Putamen (tissue), 1 donor: ENCODE measurements at regions not wholly inside any gene's neighbourhood (a gene's known extent, or its start where the extent isn't known, plus 50 kb on each side); places are given as distances from the start of the nearest gene placed in this dataset.
"Not testable (repeated sequence)": the region's sequence is repeated elsewhere in the genome, so short reads cannot be mapped to it uniquely, and the experiment has no call there.

Experiments
- DNase-seq: peaks from one replicate; pipeline ENCODE4 v3.0.0-alpha.2; 2016; ENCODE audit warnings: low spot score

DNA sequence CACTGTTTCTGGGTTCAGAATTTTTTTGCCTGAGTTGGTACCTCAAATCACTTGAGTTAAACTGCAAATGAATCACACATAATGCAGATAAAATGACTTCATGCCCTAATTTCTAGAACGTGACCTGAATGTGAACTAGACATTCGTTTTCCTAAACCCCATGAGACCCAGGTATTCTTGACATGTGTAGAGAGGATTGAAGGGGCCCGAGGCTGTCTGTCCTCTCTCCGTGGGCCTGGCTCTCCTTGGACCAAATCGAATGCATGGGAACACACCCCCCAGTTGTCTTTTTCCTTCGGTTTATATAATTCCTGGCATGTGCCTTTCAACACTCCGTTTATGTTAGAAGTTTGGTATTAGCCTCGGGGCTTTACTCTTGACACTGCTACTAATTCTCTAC is 262.4 kb upstream of the PLGLB2 start:
- DNase-seq, result not testable (repeated sequence)

DNA sequence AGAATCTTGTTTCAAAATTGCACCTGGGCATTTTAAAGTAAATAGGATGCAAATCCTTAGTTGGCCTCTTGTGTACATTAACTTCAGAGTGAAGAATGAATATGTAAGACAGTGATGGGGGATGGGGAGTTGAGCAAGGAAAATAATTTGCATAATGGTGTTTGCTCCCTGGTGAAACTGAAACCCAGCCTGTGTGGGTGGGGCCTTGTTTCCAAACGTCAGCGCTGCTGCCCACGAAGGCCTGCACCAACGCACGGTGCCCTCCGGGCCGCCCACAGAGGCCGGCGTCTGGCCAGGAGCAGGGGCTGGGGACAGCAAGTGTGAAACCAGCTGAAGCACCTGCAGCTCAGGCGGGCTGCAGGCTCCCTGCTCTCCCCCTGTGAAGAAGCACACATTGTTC is 262.0 kb upstream of the PLGLB2 start:
- not testable (repeated sequence) for DNase-seq

DNA sequence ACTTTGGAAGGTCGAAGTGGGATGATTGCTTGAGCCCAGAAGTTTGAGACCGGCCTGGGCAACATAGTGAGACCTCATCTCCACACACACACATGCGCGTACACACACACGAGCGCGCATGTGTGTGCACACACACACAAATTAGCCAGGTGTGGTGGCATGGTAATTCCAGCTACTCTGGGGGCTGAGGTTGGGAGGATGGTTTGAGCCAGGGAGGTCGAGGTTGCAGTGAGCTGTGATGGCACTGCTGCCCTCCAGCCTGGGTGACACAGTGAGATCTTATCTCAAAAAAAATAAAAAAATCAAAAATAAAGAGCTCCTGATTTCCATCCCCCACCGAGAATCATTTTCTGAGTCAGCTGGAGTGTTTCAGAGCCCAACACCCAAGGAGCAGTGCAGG is 261.5 kb upstream of the PLGLB2 start:
- not testable (repeated sequence) for DNase-seq

DNA sequence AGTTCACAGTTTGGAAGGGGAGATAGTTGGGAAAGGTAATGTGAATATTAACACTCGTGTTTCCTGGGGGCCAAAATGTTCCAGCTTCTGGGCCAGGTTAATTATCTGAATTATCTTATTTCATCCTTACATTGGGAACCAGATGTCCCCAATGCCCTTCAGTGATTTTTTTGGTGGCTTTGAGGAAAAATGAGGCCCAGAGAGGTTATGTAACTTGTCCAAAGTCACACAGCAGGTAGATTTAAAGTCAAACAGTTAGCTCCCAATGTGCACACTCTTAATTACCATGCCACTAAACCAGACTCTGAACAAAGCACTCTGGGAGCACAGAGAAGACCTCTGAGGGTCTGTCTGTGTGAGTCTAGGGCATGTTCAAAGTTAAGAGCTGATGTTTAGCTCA is 259.9 kb upstream of the PLGLB2 start:
- DNase-seq, result not testable (repeated sequence)

DNA sequence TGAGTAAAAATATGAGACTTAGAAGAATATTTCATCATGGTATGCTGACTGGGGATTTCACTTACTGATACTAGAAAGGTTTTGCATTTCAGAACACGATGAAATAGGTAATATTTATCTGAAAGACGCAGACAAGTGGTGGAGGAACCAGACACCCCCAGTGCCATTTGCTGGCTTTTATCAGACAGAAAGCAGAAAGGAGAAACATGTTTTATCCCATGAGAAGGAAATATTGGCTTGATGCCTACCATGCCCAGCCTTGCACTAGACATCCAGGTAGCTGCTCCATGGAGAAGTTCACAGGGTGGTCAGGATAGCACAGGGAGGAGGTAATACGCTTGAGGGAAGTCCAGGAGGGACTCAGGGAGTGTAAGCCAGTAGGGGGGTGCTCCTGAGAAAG is 258.9 kb upstream of the PLGLB2 start:
- not testable (repeated sequence) for DNase-seq

DNA sequence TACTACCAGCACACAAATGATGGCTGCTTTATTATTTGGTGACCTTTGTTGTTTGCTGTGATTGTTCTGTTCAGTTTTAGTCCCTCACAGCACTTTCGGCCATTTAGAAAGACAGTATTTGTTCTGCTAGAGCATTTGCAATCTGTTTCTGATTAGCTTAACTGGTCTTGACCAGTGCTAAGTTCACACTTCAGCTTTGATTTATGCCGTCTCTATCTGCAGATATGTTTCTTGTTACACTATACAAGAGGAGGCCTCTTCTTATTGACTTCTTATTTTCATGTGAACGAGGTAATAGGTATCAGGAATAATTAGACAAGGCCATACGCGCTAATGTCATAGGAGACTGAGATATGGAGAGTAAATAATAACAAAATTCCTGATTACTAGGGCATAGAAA is 253.0 kb upstream of the PLGLB2 start:
- DNase-seq, result not testable (repeated sequence)

DNA sequence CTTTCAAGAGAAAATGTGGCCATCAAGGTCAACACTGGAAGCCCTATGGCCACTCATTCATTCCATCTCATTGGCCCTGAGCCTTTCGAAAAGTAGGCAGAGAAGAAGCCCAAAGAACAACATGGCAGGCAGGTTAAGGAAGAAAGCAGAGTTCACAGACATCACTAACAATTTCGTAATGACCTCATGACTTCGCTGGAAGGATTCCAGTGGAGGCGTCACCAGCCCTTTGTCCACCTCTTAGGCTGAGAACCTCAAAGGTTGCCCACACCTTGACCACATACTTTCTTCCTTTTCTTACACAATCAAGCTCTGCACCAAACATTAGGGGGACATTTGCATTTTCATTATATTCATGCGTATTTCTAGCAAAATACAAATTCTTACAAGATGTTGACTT is 252.4 kb upstream of the PLGLB2 start:
- not testable (repeated sequence) for DNase-seq

DNA sequence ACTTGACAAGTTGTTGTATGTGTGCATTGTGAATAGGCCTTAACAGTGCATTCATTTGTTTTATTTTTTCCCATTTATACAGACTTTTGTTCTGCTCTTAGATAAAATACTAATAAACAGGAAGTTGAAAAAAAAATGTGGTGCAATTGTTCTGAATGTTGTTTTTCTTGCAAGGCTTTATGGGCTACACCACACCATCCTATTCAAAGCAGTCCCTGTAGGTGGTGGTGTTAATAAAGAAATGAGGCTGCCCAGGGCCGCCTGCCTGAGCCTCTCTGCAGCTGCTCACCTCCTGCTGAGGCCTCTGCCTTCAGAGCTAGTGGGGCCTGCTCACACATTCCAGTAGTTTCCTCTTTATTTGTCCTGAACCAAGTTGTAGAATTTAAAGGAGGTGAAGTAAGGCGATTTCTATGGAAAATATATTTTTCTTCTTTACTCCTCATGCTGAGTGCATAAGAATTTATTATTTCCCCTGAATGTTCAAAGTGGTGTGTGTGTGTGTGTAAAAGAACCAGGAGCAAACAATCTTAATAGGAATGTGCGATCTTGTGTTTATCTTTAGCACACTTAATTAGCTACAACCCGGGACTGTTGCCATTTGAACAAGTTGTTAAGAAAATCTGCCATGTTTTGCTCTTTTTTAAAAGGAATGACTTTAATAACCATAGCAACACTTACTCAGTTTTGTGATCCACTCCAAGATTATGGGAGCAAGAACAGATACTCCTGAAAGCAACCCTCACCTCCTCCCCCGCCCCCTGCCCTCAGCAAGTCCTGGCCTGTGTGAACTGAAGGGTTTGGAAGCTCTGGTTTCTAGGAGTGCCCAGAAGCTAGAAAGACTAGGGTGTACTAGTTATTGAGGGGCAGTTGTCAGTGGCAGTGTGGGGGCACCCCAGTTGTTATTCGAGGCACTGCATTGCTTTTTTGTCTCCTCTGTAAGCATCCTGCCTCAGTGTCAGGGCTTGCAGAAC is 251.6 kb upstream of the PLGLB2 start:
- DNase-seq, result not testable (repeated sequence)

DNA sequence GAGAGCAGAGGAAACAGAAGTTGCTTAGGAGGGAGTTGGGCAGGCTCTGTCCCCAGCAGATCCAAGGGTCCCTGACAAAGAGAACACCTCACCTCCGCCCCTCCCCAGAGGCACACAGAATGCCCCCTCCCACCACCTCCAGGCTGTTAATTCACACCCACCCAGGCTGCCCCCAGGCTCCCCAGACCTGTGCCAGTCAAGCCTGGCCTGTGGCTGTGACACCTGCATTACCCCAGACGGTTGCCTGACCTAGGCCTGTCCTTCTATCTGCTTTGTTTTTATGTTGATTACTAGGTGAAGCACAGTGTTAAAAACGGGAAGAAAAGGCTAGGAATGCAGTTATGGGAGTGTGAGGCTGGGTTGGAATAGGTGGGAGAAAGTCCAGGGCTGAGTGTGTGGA is 250.8 kb upstream of the PLGLB2 start:
- not testable (repeated sequence) for DNase-seq

DNA sequence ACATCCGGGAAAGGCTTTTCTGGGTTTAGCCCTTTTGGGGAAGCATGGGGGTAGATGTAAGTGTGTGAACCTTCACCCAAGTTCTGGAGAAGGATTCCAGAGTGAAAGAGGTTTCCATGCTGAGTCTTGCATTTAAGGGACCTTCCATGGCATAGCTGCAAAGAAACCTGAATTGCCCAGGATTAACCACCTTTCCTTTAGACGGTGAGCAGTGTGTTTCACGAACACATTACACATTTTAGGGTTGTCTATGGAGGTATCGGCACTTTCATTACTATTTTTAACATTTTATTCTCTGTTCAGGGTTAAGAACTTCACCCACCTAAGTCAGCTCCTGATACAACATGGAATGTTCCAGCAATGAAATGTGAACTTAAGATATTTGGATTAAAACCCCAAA is 250.2 kb upstream of the PLGLB2 start:
- not testable (repeated sequence) for DNase-seq

DNA sequence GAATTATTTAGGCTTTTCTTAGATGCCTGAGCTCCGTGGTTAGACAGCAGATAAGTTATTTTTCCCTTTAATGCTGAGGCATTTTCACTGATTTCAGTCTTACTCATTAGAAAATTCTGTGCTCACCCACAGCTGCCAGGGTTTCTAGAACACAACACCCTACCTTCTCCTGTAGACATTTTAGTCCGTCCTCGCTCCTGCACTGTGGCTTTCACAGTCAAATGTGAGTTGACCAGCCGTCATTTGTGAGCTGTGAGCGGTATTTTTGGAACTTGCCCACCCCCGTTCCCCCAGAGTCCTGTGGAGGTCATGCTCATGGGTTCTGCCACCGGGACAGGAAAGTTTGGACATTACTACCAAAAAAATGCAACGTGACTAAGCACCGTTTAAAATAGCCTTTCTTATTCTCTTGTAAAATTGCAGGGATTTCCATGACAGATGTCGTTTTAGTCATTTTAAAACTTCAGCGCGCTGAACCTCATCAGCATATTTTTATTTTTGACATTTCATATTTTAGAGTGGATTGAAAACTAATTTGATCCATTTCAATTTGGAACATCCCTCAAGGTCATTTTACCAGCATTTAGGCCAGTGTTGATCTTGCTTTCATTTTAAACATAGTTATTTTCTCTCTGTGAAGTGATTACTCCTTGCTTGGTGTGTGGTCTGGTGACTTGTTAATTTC is 249.6 kb upstream of the PLGLB2 start:
- DNase-seq, result not testable (repeated sequence)

DNA sequence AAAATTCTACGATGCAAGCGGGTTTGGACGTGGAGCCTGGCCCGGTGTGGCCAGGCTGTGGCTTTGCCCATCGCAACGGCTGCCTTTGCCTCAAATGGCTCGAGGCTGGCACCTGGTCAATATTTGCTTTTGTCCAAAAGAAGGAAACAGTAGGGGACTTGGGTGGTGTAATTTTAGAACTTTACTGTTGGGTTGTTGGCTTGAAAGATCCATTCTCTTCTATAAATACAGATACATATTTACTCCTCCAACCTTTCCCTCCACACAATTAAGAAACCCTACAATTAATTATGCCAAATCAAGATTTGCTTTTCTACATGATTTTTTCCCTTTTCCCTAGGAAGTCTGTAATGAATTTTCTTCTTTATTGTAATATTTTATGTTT is 249.0 kb upstream of the PLGLB2 start:
- not testable (repeated sequence) for DNase-seq

DNA sequence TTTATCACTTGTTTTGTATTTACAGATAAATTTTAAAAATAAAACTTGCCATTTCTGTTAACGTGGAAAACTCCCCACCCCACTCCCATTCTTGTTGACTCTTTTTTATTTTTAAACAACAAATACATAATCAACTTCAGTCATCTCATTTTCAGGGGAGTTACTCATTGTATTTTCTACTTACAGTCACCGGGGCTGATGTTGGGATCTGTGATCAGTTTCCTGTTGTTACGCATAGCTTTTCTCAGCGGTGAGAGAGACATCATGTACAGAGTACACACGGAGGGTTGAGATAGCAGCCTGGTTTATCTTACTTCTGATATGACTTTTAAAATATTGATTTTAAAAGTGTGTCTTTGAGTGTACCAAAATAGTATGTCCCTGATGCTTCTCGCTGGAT is 248.0 kb upstream of the PLGLB2 start:
- DNase-seq, result not testable (repeated sequence)

DNA sequence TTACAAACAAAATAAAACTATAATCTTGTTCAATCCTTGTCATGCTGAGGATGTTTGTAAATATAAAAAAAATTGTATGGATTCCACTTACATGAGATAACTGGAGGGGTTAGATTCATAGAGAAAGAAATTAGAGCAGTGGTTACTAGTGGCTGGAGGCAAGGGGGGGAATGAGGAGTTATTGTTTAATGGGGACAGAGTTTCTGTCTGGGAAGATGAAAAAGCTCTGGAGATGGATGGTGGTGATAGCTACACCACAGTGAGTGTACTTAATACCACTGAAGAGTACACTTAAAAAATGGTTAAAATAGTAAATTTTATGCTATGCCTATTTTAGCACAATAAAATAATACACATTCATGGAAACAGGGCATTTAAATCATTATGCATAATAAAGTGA is 247.5 kb upstream of the PLGLB2 start:
- not testable (repeated sequence) for DNase-seq

DNA sequence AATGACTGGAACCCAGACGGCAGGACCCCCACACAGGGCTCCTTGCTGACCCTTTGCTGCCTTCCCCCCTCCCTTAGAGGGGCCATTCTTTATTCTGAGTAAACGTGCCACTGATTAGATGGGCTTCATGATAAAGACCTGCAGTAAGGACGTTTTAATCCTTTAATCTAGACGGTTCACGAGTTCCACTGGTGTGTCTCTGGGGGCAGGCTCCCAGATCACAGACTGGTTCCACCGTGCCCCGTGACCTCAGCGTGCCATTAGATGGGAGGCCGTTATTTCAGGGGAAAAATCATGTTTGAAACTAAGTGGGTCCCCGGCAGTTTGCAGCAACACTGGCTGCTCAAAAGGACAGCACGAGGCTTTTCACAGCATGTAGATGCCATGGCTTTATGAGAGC is 246.9 kb upstream of the PLGLB2 start:
- DNase-seq, result not testable (repeated sequence)

DNA sequence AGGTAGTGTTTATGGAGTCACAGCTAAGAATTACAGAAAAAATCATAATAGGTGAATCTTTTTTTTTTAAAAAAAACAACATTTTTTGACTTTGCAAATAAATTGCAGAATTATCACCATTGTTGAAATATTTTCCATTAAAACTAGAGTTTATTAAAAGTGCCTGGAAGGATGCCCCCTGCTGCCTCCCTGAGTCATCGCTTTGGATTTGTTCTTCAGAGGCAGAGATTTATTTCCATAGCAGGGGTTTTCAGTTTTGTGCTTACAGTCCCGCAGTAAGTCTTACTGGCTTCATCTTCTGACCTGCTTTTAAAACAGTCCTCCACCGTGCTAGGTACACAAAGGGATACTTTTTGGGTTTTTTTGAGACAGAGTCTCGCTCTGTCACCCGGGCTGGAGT is 244.9 kb upstream of the PLGLB2 start:
- DNase-seq, result not testable (repeated sequence)

DNA sequence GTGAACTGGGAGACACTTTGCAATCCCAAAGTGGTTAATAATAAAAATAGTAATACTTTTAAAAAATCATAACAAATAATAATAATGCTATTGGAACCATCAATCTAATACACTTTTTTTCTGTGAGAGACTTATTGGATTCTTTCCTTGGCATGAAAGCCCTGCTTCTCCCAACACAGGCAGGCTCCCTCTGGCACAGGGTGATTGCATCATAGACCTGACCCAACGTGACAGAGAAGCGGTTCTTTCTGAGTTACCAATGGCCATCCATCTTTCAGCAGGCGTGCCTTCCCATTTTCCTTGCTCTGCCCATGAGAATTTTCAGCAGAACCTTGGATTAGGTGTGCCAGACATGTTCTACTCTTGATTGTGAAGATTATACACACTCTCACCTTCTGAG is 242.6 kb upstream of the PLGLB2 start:
- DNase-seq, result not testable (repeated sequence)

DNA sequence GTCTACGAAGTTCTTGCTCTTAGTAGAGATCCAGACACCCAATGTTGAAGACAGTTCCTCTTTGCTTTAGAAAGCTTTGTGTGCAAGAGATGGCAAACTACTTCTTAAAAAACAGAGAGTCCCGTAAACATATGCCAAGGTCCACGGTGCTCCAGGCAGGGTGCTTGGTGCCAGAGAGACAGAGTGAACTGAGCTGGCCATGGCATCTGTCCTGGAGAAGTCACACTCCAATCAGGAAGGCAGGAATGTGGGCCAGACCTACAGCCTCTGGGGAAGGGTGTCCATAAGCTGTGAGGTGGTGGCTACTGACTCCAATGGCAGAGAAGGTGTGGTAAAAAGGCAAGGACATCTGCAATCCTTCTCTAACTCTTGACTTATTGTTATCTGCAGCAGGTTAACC is 242.0 kb upstream of the PLGLB2 start:
- DNase-seq, result not testable (repeated sequence)

DNA sequence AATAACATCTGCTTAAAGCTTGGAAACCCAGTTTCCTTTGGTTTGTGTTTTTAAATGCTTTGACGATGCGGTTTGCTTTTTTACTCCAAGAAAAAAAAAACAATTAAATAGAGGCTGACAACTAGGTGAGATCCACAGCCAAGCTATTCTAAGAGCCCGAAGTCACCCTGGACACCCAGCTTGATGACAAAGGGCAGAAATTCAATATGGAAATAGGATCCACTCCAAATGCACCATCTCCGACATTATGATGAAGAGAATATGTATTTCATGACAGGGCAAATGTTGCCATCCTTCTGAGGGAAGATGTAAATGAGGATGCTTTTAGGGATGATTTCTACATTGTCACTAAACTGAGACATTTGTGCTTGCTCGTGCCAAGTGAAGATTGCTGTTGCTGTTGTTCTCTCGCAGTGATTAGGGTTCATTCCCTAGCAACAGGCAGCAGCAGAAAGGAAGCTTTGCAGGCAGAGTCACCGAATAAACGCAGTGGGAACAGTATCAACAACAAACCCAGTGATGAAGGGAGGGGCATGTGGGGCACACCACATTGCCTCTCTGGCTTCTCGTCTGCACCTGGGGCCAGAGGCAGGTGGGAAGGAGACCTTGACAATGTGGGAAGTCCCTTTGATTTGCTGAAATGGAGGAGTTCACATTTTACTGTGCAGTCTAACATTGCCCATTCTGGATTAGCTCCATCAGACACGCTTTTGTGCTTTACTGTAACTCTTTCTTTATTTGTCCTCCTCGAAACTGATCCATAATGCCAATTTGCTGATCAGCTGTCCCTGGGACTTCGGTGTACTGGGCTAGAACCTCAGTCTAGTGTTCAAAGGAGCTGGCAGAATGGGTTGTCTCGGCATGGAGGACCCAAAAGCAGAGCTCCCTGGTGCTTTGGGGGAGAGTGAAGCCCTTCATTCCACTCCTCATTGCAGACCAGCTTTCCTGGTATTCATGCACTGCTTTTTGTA is 240.2 kb upstream of the PLGLB2 start:
- DNase-seq, result not testable (repeated sequence)

DNA sequence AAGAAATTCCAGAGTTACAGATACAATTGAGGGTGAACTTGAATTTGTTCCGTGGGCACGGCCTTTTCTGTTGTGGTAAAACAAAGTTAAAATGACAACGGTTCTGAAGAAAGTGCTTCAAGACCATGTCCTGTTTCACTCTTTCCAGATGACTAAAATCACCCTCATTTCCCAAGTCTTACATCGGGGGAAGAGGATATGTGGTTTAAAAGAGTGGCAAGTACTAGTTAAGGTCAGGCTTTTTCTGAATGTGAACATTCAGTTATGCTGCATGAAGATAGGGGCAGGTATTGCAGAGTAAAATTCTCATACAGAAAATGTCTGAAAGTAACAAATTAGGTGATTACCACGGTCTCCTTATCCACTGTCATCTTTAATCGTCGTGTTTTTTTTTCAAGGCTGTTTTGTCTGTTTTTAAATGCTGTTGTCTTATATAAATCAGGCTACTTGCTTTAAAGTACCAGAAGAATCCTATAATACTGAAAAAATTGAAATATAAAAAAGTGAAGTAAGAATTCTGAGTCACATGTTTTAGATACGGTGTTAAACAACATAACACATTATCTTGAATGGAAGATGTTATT is 236.6 kb upstream of the PLGLB2 start:
- DNase-seq, result not testable (repeated sequence)

DNA sequence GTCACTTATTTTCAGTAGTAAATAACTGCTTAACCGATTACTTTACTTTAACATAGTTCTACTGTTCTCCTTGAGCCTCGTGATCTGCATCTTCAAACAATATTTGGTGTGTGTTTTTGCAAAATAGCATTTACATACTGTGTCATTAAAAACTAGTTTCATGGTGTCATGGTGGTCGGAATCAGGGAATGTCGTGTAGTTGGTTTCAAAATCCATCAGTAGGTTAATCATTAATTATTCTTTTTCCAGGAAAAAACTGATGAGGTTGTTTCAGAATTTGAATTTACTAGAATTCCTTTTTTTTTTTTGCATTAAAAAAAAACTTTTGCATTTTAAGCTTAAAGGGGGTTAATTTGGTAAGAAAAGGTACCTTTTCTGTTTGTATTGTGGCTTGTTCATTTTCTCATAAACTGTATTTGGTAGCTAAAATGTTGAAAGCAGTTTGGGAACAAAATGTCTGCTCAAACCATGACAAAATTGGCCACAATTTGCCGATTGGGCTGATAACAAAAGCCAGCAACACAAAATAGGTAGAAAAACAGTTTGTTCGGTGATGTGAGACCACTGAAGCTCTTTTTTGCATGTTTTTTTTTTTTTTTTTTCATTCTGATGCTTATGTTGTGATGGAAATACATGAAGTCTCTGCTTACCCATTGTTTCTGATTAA is 234.9 kb upstream of the PLGLB2 start:
- DNase-seq, result not testable (repeated sequence)
